NCI-H2171 (cell line): ENCODE measurements at regions not wholly inside any gene's neighbourhood (a gene's known extent, or its start where the extent isn't known, plus 50 kb on each side); places are given as distances from the start of the nearest gene placed in this dataset.

Source experiments
- DNase-seq: peaks from one replicate; lab custom pipeline; 2025; lab: John Stamatoyannopoulos, UW

DNA sequence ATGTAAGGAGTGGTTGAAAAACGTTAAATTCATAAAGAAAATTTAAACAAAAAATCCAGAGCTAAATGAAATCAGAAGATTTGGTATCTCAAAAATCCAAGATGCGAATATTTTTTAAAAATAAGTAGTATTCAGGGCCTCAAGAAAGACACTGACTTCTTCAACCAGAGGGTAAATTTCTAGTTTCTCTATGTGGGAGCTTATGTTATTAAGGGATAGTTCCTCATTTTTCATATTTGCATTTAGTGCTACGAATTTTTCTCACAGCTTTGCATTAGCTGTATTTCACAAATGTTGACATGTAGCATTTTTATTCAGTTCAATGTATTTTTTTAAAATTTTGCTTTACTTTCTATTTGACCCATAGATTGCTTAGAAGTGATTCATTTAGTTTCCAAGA is 454.7 kb downstream of the CBLN2 start:
- DNase-seq = no peak

DNA sequence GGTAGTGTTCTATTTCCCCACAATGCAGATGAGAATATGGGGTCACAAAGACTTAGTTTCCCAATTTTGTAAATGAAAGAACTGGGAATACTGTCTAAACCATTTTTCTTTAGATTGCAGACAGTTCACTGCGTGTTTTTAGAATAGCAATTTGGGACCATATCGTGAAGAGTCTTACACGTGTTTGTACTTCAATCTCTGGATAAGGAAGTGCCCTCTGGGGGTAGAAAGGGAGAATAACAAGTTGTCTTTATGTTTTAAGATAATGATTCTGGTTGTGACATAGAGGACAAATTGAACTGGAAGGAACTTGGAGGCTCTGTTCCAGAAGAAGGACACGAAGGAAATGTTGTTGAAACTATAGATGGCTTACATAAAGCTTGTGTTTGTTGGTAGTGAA is 457.7 kb downstream of the CBLN2 start:
- DNase-seq = no peak

GRCh38 chr18:72075040-72075439 is 469.1 kb downstream of the CBLN2 start:
- no peak for DNase-seq

GRCh38 chr18:72063001-72063400 is 481.1 kb downstream of the CBLN2 start:
- no peak for DNase-seq

GRCh38 chr18:72058851-72059250 is 485.3 kb downstream of the CBLN2 start:
- DNase-seq = no peak

DNA sequence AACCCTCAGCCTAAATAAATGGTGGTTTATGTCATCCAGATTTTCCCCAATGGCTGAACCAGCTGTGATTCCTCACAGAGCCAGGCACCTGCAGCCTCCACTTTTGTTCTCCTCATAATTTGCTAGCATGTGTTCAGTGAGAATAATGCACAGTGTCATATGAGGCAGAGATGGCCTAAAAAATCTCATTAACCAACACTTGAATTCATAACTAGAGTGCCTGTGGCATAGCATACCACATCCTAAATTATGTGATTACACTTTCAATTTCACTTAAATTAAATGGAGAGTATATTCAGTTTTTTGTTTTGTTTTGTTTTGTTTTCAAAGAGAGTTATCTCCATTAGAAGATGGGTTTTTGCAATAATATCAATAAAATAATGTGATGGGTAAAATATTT is 488.0 kb downstream of the CBLN2 start:
- DNase-seq = no peak

- no peak for DNase-seq
These were observed 502.7 kb downstream of the CBLN2 start for GRCh38 chr18:72041313-72042032.

- DNase-seq = no peak
These were observed 530.7 kb downstream of the CBLN2 start for GRCh38 chr18:72013427-72013850.

DNA sequence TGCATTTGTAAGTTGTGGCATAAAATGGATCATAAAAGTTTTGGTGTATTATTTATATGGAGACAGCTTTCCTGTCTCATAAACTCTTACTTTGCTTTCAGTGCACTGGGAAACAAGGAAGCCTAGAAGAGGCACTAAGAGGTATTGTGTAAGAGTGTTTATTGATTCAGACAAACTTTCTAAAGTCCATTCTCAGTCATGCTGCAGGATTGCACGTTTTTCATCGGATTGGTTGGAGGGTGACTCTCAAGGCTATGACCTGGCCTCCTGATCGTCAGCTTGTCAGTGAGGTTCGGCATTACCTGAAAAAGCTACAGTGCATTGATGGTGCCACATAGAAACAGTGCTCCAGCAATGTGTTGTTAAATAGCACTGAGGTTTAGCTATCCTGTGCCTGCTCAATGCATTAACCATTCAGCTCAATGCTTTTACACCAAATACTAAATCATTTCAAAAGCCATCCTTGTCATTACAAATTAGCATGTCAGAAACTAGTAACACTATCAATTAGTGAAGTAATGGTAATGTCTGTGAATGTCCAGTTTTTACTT is 545.5 kb downstream of the CBLN2 start:
- DNase-seq = no peak

DNA sequence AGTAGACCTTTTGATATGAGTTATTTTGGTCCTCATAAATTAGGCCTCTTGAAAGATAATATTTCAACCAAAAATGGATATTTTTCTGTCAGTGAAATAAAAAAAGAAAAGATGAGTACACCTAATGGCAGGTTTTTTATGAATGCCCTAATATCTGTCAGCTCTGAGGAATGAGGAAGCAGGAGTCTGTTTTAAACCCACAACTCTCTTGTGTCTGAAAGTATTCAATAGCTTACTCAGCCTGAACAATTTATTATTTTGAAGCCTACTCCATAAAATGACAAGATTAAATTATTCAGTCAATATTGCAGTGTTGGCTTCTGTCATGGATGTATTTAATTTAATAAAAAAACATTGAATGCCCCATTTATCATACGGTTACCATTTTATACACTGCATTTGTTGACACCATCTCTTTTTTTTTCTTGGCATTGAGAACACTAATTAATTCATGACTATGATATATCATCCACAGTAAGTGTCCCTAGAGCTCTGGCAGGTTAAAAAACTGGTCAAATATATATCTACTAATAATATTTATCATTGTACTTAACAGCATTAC is 548.2 kb downstream of the CBLN2 start:
- DNase-seq = no peak

DNA sequence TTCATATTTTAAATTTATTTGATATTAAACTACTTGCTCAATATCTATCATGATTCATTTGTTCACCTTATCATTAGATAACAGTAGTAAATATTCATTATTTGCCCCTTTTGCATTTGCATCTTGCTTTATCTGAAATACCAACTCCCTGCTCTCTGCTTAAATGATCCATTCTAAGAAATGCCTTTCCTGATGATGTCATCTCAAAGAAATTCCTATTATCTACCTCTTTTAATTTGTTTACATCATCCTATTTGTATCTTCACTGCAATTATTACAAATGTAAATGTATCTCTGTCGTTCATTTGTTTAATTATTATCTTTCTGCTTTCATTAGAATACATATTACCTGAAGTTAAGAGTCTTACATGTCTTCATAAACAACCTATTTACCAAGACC is 549.9 kb downstream of the CBLN2 start:
- DNase-seq = no peak

DNA sequence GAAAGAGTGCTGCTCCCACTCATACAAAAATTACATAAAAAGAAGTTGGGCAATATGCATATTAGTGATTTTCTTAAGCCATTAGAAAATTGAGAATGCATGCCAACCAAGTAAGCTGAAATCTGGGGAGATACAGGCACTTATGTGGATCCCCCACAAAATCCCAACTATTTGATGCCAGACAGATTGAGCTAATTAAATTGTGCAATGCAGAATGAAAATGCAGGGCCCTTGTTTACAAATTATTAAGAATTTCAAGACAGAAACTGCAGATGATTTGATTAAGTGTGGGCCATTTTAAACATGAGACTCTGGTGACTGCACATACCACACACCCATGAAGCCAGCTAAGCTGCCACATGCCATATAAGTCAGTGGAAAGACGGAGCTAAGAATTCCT is 554.5 kb downstream of the CBLN2 start:
- DNase-seq = no peak

- DNase-seq = no peak
These were observed 557.6 kb downstream of the CBLN2 start for GRCh38 chr18:71986351-71987050.

DNA sequence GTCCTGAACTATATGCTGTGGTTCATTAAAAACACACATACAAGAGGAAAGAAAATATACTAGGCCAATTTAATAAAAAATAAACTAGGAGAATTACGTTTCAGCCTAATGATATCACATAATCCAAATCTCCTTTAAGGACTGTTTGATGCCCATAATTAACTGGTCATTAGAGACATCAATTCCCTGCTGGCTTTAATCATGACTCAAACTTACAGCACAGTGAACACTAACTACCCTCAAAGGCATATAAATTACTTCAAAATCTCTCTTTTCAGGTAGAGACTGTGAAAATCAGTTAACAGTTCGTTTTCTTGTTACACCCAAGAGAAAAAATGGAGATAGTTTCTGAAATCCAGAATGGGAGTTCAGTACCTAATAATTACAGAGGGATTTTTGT is 567.4 kb downstream of the CBLN2 start:
- no peak for DNase-seq

GRCh38 chr18:71966791-71967190 is 577.4 kb downstream of the CBLN2 start:
- no peak for DNase-seq

DNA sequence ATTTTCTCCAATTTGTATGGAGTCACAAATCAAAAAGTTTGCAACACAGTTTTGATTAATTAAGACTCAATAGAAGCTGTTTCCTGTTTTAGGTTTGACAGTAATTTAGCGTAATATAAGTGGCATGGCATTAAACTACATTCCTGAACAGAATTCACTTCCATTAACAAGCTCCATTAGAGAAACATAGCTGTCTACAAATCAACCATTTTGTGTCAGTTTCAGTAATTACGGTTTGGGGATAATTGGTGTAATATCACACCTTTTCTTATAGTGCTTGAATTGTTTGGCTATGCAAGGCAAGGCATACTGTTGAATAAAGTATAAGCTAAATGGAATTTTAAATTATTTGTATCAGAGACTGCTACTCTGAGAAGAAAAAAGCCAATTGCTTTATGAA is 585.5 kb downstream of the CBLN2 start:
- DNase-seq = no peak

DNA sequence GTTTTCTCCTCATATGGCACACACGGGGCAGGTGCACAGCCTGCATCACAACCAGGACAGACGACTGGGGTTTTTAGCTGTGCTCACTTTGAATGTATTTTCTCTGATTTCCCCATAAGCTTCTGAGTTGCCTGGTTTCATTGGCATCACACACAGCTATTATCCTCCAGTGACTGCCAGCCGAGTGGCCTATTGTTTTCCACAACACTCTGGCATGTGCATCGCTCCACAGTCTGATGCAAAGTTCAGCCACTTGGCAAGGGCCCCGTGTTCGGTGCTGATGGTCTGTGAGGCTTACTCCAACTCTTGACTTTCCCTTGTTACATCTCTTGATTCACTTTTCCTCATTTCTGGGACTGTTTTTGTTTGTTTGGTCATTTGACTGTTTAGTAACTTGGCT is 593.1 kb downstream of the CBLN2 start:
- DNase-seq = no peak

DNA sequence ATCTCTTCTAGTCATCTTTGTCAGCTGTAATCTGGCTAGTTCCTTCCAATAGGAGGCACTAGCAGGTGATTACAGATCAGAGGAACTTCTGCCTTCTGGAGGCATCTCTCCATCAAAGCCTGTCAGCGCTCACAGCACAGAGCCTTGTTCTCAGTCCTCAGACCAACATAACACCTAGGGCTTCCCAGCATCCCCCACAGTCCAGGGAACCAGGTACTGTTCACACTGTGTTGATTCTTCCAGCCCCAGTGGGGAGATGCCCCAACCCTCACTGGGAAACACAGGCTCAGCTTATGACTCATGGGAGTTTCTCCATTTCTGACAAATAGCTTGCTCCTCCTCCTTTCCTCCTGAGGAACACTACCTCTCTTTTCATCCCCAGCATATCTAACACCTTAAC is 601.7 kb downstream of the CBLN2 start:
- no peak for DNase-seq

GRCh38 chr18:71939483-71939882 is 604.7 kb downstream of the CBLN2 start:
- DNase-seq = no peak

DNA sequence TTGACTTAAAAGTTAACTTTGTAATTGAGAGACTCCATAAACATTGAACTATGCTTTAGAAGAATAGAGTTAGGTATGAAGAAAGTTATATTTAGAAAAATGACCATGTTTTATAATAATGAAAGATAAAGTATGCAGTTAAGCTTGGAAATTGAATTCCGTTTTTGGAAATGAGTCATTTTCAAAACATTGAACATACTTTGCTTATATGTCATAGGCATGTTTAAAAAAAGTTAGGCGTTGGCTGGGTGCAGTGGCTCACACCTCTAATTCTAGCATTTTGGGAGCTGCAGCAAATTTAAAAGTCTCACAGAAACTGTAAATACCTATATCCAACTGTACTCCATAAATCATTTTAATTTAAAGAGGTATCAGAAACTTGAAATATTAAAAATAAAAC is 607.4 kb downstream of the CBLN2 start:
- DNase-seq = no peak

DNA sequence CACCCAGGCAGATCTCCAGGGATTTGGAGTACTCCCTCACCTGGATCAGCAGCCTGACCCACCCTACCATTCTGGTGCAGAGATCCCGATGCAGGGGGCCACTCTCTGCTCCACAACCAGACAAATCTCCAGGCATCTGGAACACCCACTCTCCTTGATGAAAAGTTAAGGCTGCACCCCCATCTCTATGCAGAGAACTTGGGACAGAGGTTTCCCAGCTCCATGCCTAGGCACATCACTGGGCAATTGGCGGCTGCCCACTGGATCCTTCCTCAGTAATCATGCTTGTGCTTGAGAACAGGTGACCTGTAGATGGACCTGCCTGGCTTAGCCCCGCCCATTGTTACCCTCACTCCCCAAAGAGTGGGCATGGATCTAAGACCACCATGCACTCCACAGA is 624.9 kb downstream of the CBLN2 start:
- no peak for DNase-seq

GRCh38 chr18:71913641-71914040 is 630.5 kb downstream of the CBLN2 start:
- no peak for DNase-seq

- no peak for DNase-seq
These were observed 641.7 kb downstream of the CBLN2 start for GRCh38 chr18:71902482-71902881.
